CD4-positive, alpha-beta T cell treated with Interleukin-15 for 4 hours (primary cell): ENCODE measurements at regions not wholly inside any gene's neighbourhood (a gene's known extent, or its start where the extent isn't known, plus 50 kb on each side); places are given as distances from the start of the nearest gene placed in this dataset.

Source experiments
- DNase-seq: peaks from one replicate; pipeline ENCODE4 v3.0.0-alpha.2; 2020; ENCODE audit warnings: low spot score

GRCh38 chr6:8276148-8276547 lies 159.2 kb downstream of the SLC35B3 start:
- no peak for DNase-seq

GRCh38 chr6:8275667-8276066 lies 159.7 kb downstream of the SLC35B3 start:
- no peak for DNase-seq

- no peak for DNase-seq
Observed at GRCh38 chr6:8274226-8274625, 161.1 kb downstream of the SLC35B3 start.

- no peak for DNase-seq
Observed at GRCh38 chr6:8269872-8270454, 165.4 kb downstream of the SLC35B3 start.

GRCh38 chr6:8269094-8269493 lies 166.3 kb downstream of the SLC35B3 start:
- no peak for DNase-seq

- DNase-seq = no peak
Observed at GRCh38 chr6:8268606-8269005, 166.3 kb upstream of the EEF1E1 start.

- no peak for DNase-seq
Observed at GRCh38 chr6:8268156-8268555, 165.8 kb upstream of the EEF1E1 start.

- no peak for DNase-seq
Observed at GRCh38 chr6:8260610-8261009, 158.3 kb upstream of the EEF1E1 start.

- DNase-seq = no peak
Observed at GRCh38 chr6:8246403-8246802, 144.1 kb upstream of the EEF1E1 start.

GRCh38 chr6:8245726-8246125 lies 143.4 kb upstream of the EEF1E1 start:
- DNase-seq = no peak

GRCh38 chr6:8243475-8243874 lies 141.1 kb upstream of the EEF1E1 start:
- no peak for DNase-seq

- no peak for DNase-seq
Observed at GRCh38 chr6:8242885-8243284, 140.5 kb upstream of the EEF1E1 start.

- no peak for DNase-seq
Observed at GRCh38 chr6:8240301-8240700, 138.0 kb upstream of the EEF1E1 start.

- no peak for DNase-seq
Observed at GRCh38 chr6:8238773-8239683, 136.7 kb upstream of the EEF1E1 start.

GRCh38 chr6:8237668-8238067 lies 135.3 kb upstream of the EEF1E1 start:
- no peak for DNase-seq

- no peak for DNase-seq
Observed at GRCh38 chr6:8236956-8237355, 134.6 kb upstream of the EEF1E1 start.

GRCh38 chr6:8234321-8234720 lies 132.0 kb upstream of the EEF1E1 start:
- DNase-seq = no peak

- no peak for DNase-seq
Observed at GRCh38 chr6:8231956-8232355, 129.6 kb upstream of the EEF1E1 start.

GRCh38 chr6:8229915-8230756 lies 127.8 kb upstream of the EEF1E1 start:
- DNase-seq = no peak

GRCh38 chr6:8225113-8225512 lies 122.8 kb upstream of the EEF1E1 start:
- DNase-seq = no peak

- no peak for DNase-seq
Observed at GRCh38 chr6:8223678-8224077, 121.3 kb upstream of the EEF1E1 start.

- DNase-seq = peak; percentile 31
Observed at GRCh38 chr6:8219352-8219943, 117.1 kb upstream of the EEF1E1 start.
